Parathyroid adenoma (tissue), 2 donors: ENCODE measurements at regions not wholly inside any gene's neighbourhood (a gene's known extent, or its start where the extent isn't known, plus 50 kb on each side); places are given as distances from the start of the nearest gene placed in this dataset.

Experiments used
- H2AFZ ChIP-seq: fragments of 300-600 bp; sonication (generic); one replicate; pipeline ENCODE4 v1.7.0; 2017; ENCODE audit warnings: antibody characterized with exemption, mild to moderate bottlenecking
- H3K27ac ChIP-seq: fragments of 300-600 bp; sonication (generic); one replicate; pipeline ENCODE4 v1.7.0; 2017
- H3K27me3 ChIP-seq: fragments of 300-600 bp; sonication (generic); one replicate; pipeline ENCODE4 v1.7.0; 2017; ENCODE audit warnings: low read length; ENCODE audit not compliant: control insufficient read depth, insufficient read depth
- H3K36me3 ChIP-seq: fragments of 300-600 bp; sonication (generic); one replicate; pipeline ENCODE4 v1.7.0; 2017; ENCODE audit warnings: low read length; ENCODE audit not compliant: control insufficient read depth, insufficient read depth
- H3K4me1 ChIP-seq: fragments of 300-600 bp; sonication (generic); one replicate; pipeline ENCODE4 v1.7.0; 2017; ENCODE audit warnings: control low read depth
- H3K4me2 ChIP-seq: fragments of 300-600 bp; sonication (generic); one replicate; pipeline ENCODE4 v1.7.0; 2017; ENCODE audit warnings: low read length
- H3K4me3 ChIP-seq: fragments of 300-600 bp; sonication (generic); one replicate; pipeline ENCODE4 v1.7.0; 2017; ENCODE audit warnings: low read depth, low read length
- H3K79me2 ChIP-seq: fragments of 300-600 bp; sonication (generic); one replicate; pipeline ENCODE4 v1.7.0; 2017; ENCODE audit warnings: control low read depth
- H3K9ac ChIP-seq: fragments of 300-600 bp; sonication (generic); one replicate; pipeline ENCODE4 v1.7.0; 2017; ENCODE audit warnings: mild to moderate bottlenecking
- H3K9me3 ChIP-seq: fragments of 300-600 bp; sonication (generic); one replicate; pipeline ENCODE4 v1.7.0; 2017; ENCODE audit warnings: low read length; ENCODE audit not compliant: control insufficient read depth
- CTCF ChIP-seq: fragments of 300-600 bp; sonication (generic); IDR thresholded peaks from one replicate; pipeline ENCODE4 v1.7.0; 2017; ENCODE audit warnings: antibody characterized with exemption, mild to moderate bottlenecking
- donor health status: primary hyperparathyroidism.

- H3K27ac ChIP-seq: no peak overlapping the region
- no peak overlapping the region for H3K4me3 ChIP-seq
- TF ChIP-seq CTCF: no peak
- no peaks in the 10 kb centered on the region for H3K79me2 ChIP-seq
- H3K36me3 ChIP-seq: no peaks in the 10 kb centered on the region
- no peak overlapping the region for H3K9ac ChIP-seq
- H2AFZ ChIP-seq: no peak overlapping the region
- H3K9me3 ChIP-seq: no peaks in the 10 kb centered on the region
- no peaks in the 10 kb centered on the region for H3K4me1 ChIP-seq
- H3K27me3 ChIP-seq: no peaks in the 10 kb centered on the region
- H3K4me2 ChIP-seq: no peak overlapping the region
Measured at GRCh38 chr6:105507811-105508210, 104.9 kb upstream of the PREP start.

- no peak overlapping the region for H3K9ac ChIP-seq
- H3K36me3 ChIP-seq: no peaks in the 10 kb centered on the region
- no peaks in the 10 kb centered on the region for H3K27me3 ChIP-seq
- no peaks in the 10 kb centered on the region for H3K79me2 ChIP-seq
- no peak overlapping the region for H3K27ac ChIP-seq
- no peak overlapping the region for H2AFZ ChIP-seq
- no peaks in the 10 kb centered on the region for H3K4me1 ChIP-seq
- H3K9me3 ChIP-seq: no peaks in the 10 kb centered on the region
- H3K4me3 ChIP-seq: no peak overlapping the region
- no peak overlapping the region for H3K4me2 ChIP-seq
- TF ChIP-seq CTCF: no peak
Measured at GRCh38 chr6:105504706-105505105, 101.8 kb upstream of the PREP start.

GRCh38 chr6:105503641-105504040 lies 100.8 kb upstream of the PREP start:
- Histone ChIP-seq H3K4me1 (no peaks in the 10 kb centered on the region), H3K79me2 (no peaks in the 10 kb centered on the region), H3K36me3 (no peaks in the 10 kb centered on the region), H3K27me3 (no peaks in the 10 kb centered on the region), H3K27ac (no peak overlapping the region), H3K9me3 (no peaks in the 10 kb centered on the region), H3K4me2 (no peak overlapping the region), H2AFZ (no peak overlapping the region), H3K4me3 (no peak overlapping the region), H3K9ac (no peak overlapping the region)
- no peak for TF ChIP-seq CTCF

- no peaks in the 10 kb centered on the region for H3K27me3 ChIP-seq
- TF ChIP-seq CTCF: no peak
Measured at GRCh38 chr6:105501826-105502344, 99.0 kb upstream of the PREP start.

GRCh38 chr6:105501246-105501645 lies 98.4 kb upstream of the PREP start:
- Histone ChIP-seq H2AFZ (no peak overlapping the region), H3K9ac (no peak overlapping the region), H3K9me3 (no peaks in the 10 kb centered on the region), H3K36me3 (no peaks in the 10 kb centered on the region), H3K4me2 (no peak overlapping the region), H3K4me3 (no peak overlapping the region), H3K79me2 (no peaks in the 10 kb centered on the region), H3K27ac (no peak overlapping the region), H3K4me1 (no peaks in the 10 kb centered on the region), H3K27me3 (no peaks in the 10 kb centered on the region)
- TF ChIP-seq CTCF: no peak

More at GRCh38 chr6:105501826-105502344, 99.0 kb upstream of the PREP start:
- no peak overlapping the region for H3K4me3 ChIP-seq
- H3K9me3 ChIP-seq: no peaks in the 10 kb centered on the region
- H3K9ac ChIP-seq: no peak overlapping the region
- no peak overlapping the region for H3K4me2 ChIP-seq
- H3K4me1 ChIP-seq: no peaks in the 10 kb centered on the region
- H2AFZ ChIP-seq: no peak overlapping the region
- H3K27ac ChIP-seq: no peak overlapping the region
- H3K79me2 ChIP-seq: no peaks in the 10 kb centered on the region
- no peaks in the 10 kb centered on the region for H3K36me3 ChIP-seq
